ENCODE measurements at regions not wholly inside any gene's neighbourhood (a gene's known extent, or its start where the extent isn't known, plus 50 kb on each side); places are given as distances from the start of the nearest gene placed in this dataset.

DNA sequence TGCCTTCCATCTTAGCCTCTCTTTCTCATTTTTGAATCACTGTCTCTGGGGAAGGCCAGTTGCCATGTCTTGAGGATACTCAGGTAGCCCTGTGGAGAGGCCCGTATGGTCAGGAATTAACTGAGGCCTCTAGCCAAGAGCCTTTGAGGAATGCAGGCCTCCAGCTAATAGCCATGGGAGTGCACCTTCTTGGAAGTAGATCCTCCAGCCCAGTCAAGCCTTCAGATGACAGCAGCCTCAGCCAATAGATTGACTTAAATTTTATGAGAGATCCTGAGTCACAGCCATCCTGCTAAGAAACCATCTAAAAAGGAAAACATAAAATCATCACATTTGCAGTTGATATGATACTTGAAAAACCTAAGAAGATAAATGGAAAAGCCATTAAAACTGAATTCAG, 112.5 kb upstream of the BNIP2 start:
- TF ChIP-seq, protein P1, sequence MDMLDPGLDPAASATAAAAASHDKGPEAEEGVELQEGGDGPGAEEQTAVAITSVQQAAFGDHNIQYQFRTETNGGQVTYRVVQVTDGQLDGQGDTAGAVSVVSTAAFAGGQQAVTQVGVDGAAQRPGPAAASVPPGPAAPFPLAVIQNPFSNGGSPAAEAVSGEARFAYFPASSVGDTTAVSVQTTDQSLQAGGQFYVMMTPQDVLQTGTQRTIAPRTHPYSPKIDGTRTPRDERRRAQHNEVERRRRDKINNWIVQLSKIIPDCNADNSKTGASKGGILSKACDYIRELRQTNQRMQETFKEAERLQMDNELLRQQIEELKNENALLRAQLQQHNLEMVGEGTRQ (CRISPR knock-in tag; IDR thresholded peaks at IDR 0.05), result no peak
- TF ChIP-seq CREB1 (CRISPR knock-in tag; IDR thresholded peaks at IDR 0.05) (no peak), FOXP1 (CRISPR knock-in tag; IDR thresholded peaks at IDR 0.05; ENCODE audit: borderline replicate concordance) (no peak)
- TF ChIP-seq, protein P2, sequence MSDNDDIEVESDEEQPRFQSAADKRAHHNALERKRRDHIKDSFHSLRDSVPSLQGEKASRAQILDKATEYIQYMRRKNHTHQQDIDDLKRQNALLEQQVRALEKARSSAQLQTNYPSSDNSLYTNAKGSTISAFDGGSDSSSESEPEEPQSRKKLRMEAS (CRISPR knock-in tag; IDR thresholded peaks at IDR 0.05), result no peak

All from WTC11 (cell line).